ENCODE measurements at regions not wholly inside any gene's neighbourhood (a gene's known extent, or its start where the extent isn't known, plus 50 kb on each side); places are given as distances from the start of the nearest gene placed in this dataset.

DNA sequence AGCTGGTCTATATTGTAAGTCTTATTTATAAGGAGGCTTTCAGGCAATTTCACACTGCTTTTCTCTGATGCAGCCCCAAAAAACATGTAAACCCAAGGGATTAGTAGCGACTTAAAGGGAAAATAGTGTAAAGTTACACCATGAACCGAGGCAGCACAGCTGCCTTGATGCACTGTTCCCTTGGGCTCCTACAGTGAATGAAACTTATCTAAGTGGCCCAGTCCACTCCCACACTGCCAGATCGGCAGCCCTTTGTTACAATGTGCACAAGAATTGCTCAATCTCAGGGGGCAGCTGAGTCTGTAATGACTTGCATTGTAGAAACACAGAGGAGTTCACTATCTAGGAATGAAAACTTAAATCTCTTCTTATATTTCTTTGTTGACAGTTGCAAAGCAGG, 120.8 kb upstream of the ADGRL2 start:
- no peak for TF ChIP-seq CBX5 (IDR thresholded peaks at IDR 0.05; ENCODE audit: low read depth, low read length)
- TF ChIP-seq, protein P1, sequence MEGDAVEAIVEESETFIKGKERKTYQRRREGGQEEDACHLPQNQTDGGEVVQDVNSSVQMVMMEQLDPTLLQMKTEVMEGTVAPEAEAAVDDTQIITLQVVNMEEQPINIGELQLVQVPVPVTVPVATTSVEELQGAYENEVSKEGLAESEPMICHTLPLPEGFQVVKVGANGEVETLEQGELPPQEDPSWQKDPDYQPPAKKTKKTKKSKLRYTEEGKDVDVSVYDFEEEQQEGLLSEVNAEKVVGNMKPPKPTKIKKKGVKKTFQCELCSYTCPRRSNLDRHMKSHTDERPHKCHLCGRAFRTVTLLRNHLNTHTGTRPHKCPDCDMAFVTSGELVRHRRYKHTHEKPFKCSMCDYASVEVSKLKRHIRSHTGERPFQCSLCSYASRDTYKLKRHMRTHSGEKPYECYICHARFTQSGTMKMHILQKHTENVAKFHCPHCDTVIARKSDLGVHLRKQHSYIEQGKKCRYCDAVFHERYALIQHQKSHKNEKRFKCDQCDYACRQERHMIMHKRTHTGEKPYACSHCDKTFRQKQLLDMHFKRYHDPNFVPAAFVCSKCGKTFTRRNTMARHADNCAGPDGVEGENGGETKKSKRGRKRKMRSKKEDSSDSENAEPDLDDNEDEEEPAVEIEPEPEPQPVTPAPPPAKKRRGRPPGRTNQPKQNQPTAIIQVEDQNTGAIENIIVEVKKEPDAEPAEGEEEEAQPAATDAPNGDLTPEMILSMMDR (IDR thresholded peaks at IDR 0.05; ENCODE audit: control extremely low read depth in 1 of 3, insufficient read depth in 1 of 3, low read depth in 1 of 3, low read length in 3 of 3) = no peak
- no peak for TF ChIP-seq POLR2AphosphoS5 (IDR thresholded peaks at IDR 0.05; ENCODE audit: low read depth, low read length)
- no peak for TF ChIP-seq KDM1A (IDR thresholded peaks at IDR 0.05; ENCODE audit: borderline replicate concordance, low read length)
- no peak for TF ChIP-seq EP300 (IDR thresholded peaks at IDR 0.05; ENCODE audit: borderline replicate concordance in 1 of 2, low read depth in 2 of 2, low read length in 2 of 2)
- TF ChIP-seq, protein P2, sequence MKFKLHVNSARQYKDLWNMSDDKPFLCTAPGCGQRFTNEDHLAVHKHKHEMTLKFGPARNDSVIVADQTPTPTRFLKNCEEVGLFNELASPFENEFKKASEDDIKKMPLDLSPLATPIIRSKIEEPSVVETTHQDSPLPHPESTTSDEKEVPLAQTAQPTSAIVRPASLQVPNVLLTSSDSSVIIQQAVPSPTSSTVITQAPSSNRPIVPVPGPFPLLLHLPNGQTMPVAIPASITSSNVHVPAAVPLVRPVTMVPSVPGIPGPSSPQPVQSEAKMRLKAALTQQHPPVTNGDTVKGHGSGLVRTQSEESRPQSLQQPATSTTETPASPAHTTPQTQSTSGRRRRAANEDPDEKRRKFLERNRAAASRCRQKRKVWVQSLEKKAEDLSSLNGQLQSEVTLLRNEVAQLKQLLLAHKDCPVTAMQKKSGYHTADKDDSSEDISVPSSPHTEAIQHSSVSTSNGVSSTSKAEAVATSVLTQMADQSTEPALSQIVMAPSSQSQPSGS (IDR thresholded peaks at IDR 0.05; ENCODE audit: low read length) = no peak
- TF ChIP-seq EZH2 (IDR thresholded peaks at IDR 0.05; ENCODE audit: low read depth, low read length, severe bottlenecking) = no peak
- TF ChIP-seq CHD2 (IDR thresholded peaks at IDR 0.05; ENCODE audit: low read length) = no peak
- TF ChIP-seq CEBPB (IDR thresholded peaks at IDR 0.05; ENCODE audit: low read depth, low read length) = peak; percentile 75
- TF ChIP-seq KDM4A (IDR thresholded peaks at IDR 0.05; ENCODE audit: low read depth, low read length, severe bottlenecking) = no peak

Measured in H1 (cell line).